HCT116 (cell line): ENCODE measurements at regions not wholly inside any gene's neighbourhood (a gene's known extent, or its start where the extent isn't known, plus 50 kb on each side); places are given as distances from the start of the nearest gene placed in this dataset.

Source experiments
- EZH2 ChIP-seq: fragments of 200-600 bp; sonication (generic); IDR thresholded peaks from 2 replicates; pipeline ENCODE4 v1.6.1; 2017; ENCODE audit warnings: antibody characterized with exemption, mixed run types
- JUND ChIP-seq: IDR thresholded peaks from 2 replicates; pipeline ENCODE4 v1.6.1; 2012
- POLR2A ChIP-seq: IDR thresholded peaks from 2 replicates; pipeline ENCODE4 v1.7.0; 2011; ENCODE audit warnings: borderline replicate concordance; ENCODE audit not compliant: insufficient read depth, insufficient read length; ENCODE audit errors: extremely low read depth
- RAD21 ChIP-seq: IDR thresholded peaks from 2 replicates; pipeline ENCODE4 v1.6.1; 2012; ENCODE audit warnings: low read depth, mild to moderate bottlenecking
- TF ChIP-seq, protein P1 (sequence below): IDR thresholded peaks from 2 replicates; pipeline ENCODE4 v1.6.1; 2012; ENCODE audit warnings: low read depth

DNA sequence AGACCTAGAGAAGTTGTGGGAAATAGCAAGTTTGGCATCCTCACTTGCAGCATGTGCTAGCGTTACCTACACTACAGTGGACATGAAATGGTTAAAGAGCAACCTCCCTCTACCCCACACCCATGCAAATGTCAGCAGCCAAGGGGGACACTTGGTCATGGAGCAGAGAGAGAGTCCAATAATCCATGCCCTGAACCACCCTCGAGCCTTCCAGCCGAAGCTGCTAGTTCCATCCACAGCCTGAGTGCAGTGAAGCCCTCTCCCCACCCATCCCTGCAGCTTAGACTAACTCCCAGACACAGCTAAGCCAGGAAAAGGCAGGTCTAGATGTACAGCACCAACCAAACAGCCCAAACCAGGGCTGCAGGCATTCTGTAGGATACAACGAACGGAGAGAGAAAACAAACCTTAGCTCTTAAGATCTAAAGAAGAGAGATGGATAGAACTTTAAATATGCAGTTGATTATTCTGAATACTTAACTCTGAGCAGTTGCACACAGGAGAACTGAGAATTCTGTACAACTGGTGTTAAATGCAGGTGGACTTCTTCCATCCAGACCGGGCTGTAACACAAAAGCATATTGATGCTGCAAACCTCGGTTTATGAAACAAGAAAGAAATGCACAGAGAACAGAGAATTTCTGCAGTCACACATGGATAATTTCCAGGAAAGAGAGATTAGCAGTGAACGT is 93.8 kb downstream of the SALL1 start:
- no peak for TF ChIP-seq EZH2
- TF ChIP-seq, protein P1, sequence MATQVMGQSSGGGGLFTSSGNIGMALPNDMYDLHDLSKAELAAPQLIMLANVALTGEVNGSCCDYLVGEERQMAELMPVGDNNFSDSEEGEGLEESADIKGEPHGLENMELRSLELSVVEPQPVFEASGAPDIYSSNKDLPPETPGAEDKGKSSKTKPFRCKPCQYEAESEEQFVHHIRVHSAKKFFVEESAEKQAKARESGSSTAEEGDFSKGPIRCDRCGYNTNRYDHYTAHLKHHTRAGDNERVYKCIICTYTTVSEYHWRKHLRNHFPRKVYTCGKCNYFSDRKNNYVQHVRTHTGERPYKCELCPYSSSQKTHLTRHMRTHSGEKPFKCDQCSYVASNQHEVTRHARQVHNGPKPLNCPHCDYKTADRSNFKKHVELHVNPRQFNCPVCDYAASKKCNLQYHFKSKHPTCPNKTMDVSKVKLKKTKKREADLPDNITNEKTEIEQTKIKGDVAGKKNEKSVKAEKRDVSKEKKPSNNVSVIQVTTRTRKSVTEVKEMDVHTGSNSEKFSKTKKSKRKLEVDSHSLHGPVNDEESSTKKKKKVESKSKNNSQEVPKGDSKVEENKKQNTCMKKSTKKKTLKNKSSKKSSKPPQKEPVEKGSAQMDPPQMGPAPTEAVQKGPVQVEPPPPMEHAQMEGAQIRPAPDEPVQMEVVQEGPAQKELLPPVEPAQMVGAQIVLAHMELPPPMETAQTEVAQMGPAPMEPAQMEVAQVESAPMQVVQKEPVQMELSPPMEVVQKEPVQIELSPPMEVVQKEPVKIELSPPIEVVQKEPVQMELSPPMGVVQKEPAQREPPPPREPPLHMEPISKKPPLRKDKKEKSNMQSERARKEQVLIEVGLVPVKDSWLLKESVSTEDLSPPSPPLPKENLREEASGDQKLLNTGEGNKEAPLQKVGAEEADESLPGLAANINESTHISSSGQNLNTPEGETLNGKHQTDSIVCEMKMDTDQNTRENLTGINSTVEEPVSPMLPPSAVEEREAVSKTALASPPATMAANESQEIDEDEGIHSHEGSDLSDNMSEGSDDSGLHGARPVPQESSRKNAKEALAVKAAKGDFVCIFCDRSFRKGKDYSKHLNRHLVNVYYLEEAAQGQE = no peak
- no peak for TF ChIP-seq RAD21
- TF ChIP-seq JUND = no peak
- no peak for TF ChIP-seq POLR2A
